Spleen (tissue), 11 donors: ENCODE measurements at regions not wholly inside any gene's neighbourhood (a gene's known extent, or its start where the extent isn't known, plus 50 kb on each side); places are given as distances from the start of the nearest gene placed in this dataset.

ENCODE experiments used
- DNase-seq: peaks from one replicate; pipeline ENCODE4 v3.0.0-alpha.2; 2020
- H3K27ac ChIP-seq, 8 donors: fragments of 200-600 bp; sonication (generic) in 7 of 8; 1 replicate in 4 of 8; 2 replicates in 4 of 8; pipeline versions ENCODE4 v1.5.0 to v1.8.0; 2016 to 2021; ENCODE audit warnings: inconsistent platforms in 4 of 8, mild to moderate bottlenecking in 4 of 8, moderate library complexity in 1 of 8
- H3K27me3 ChIP-seq, 7 donors: fragments of 200-600 bp; sonication (generic) in 6 of 7; replicated peaks in 1 of 7; 1 replicate in 4 of 7; 2 replicates in 3 of 7; pipeline versions ENCODE4 v1.5.0 to v1.8.0; 2016 to 2021; ENCODE audit warnings: inconsistent platforms in 3 of 7, mild to moderate bottlenecking in 1 of 7
- H3K36me3 ChIP-seq, 6 donors: fragments of 200-600 bp; sonication (generic) in 5 of 6; 1 replicate in 4 of 6; 2 replicates in 2 of 6; pipeline versions ENCODE4 v1.5.0 to v1.8.0; 2016 to 2021; ENCODE audit warnings: inconsistent platforms in 2 of 6
- H3K4me1 ChIP-seq, 6 donors: fragments of 200-600 bp; sonication (generic) in 5 of 6; 1 replicate in 3 of 6; 2 replicates in 3 of 6; pipeline versions ENCODE4 v1.5.0 to v1.8.0; 2016 to 2021; ENCODE audit warnings: inconsistent platforms in 3 of 6
- H3K4me3 ChIP-seq, 8 donors: fragments of 200-600 bp; sonication (generic) in 7 of 8; 1 replicate in 4 of 8; 2 replicates in 4 of 8; pipeline versions ENCODE4 v1.5.0 to v1.8.0; 2016 to 2021; ENCODE audit warnings: inconsistent platforms in 4 of 8, mild to moderate bottlenecking in 4 of 8, moderate library complexity in 2 of 8
- H3K9me3 ChIP-seq, 8 donors: fragments of 200-600 bp; sonication (generic) in 7 of 8; 1 replicate in 4 of 8; 2 replicates in 4 of 8; pipeline versions ENCODE4 v1.5.0 to v1.8.0; 2016 to 2021; ENCODE audit warnings: inconsistent platforms in 4 of 8
- POLR2A ChIP-seq, 3 donors: fragments of 450-650 bp; IDR thresholded peaks; one replicate each; pipeline ENCODE4 v1.5.1; 2017; ENCODE audit warnings: antibody characterized with exemption in 3 of 3, mild to moderate bottlenecking in 1 of 3
- POLR2AphosphoS5 ChIP-seq, 3 donors: sonication (generic); formaldehyde crosslinking; IDR thresholded peaks; one replicate each; pipeline ENCODE4 v1.5.1; 2017; ENCODE audit warnings: antibody characterized with exemption in 3 of 3
- WGBS, 5 donors: extraction: QIAGEN DNeasy Blood & Tissue Kit in 3 of 5; methylation state at CpG; one replicate each; pipeline versions ENCODE4 v1.1.5 to v1.1.7; 2013 to 2018; 5-methylcytosine and 5-hydroxymethylcytosine counted together
- intact Hi-C: fragments of 100-400 bp; cut with DNase I; formaldehyde crosslinking; loops from one replicate; pipeline ENCODE4 v1.15.0; 2023; ENCODE audit warnings: low total_unique reads
- TF ChIP-seq, protein P1 (sequence below), 11 experiments: fragments of 200-600 bp in 7 of 11; fragments of 450-650 bp in 4 of 11; sonication (generic) in 4 of 11; IDR thresholded peaks in 8 of 11; conservative IDR thresholded peaks in 3 of 11; 1 replicate in 7 of 11; 2 replicates in 4 of 11; pipeline versions ENCODE4 v1.4.0 to v1.8.0; 2016 to 2021; ENCODE audit warnings: antibody characterized with exemption in 11 of 11, inconsistent platforms in 4 of 11, mild to moderate bottlenecking in 1 of 11
- donor health status: healthy with polysubstance abuse.
- donor health status: DM: no; HTN: no; CAD: no; lungs with moderate emphysema.
- donor health status: DM: no; HTN: no; CAD: no.
- donor health status: Bipolar disorder and iron deficiency.
- donor health status: healthy.
- donor health status: DM: no; HTN: no; CAD: no.
- donor health status: DM: yes; HTN: yes; CAD: no.

DNA sequence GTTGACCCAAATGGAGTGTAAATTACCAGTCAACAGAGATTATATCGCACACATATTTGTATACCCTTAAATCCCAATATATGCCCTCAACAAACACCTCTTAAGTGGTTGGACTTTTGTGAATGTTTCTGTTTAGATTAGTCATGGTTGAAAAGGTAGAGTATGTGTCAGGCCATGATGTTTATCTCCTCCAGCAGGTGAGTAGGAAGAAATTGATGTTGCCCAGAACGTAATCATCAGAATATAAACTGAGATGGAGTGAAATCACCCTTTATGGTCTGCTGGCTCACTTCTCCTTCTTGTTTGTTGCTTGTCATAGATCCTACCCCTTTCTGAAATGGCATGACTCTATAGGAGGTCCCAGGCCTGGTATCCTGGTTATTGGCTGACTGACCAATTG lies 431.8 kb downstream of the ETS1 start:
- 86 to 94% (median 92%) methylated on average over 2 of the region's 2 CpGs for WGBS, 5 donors
- Histone ChIP-seq H3K36me3 (no peaks in the 10 kb centered on the region), H3K4me1 (peaks cover 0 to 28% (median 10%) of the 10 kb centered on the region in 6 donors), H3K27ac (no peak overlapping the region), H3K9me3 (no peaks in the 10 kb centered on the region), H3K27me3 (no peaks in the 10 kb centered on the region), H3K4me3 (no peak overlapping the region)
- TF ChIP-seq, protein P1, sequence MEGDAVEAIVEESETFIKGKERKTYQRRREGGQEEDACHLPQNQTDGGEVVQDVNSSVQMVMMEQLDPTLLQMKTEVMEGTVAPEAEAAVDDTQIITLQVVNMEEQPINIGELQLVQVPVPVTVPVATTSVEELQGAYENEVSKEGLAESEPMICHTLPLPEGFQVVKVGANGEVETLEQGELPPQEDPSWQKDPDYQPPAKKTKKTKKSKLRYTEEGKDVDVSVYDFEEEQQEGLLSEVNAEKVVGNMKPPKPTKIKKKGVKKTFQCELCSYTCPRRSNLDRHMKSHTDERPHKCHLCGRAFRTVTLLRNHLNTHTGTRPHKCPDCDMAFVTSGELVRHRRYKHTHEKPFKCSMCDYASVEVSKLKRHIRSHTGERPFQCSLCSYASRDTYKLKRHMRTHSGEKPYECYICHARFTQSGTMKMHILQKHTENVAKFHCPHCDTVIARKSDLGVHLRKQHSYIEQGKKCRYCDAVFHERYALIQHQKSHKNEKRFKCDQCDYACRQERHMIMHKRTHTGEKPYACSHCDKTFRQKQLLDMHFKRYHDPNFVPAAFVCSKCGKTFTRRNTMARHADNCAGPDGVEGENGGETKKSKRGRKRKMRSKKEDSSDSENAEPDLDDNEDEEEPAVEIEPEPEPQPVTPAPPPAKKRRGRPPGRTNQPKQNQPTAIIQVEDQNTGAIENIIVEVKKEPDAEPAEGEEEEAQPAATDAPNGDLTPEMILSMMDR (IDR thresholded peaks at IDR 0.05 in 8 of 11, conservative IDR thresholded peaks at IDR 0.05 in 3 of 11): no peak
- TF ChIP-seq POLR2AphosphoS5 (IDR thresholded peaks at IDR 0.05): no peak
- no peak for TF ChIP-seq POLR2A (IDR thresholded peaks at IDR 0.05)
- DNase-seq: no peak
- intact Hi-C loops: loop anchor here (5.0 kb wide), 1 partner anchor 123 kb away; no protein-coding TSS in a partner anchor

DNA sequence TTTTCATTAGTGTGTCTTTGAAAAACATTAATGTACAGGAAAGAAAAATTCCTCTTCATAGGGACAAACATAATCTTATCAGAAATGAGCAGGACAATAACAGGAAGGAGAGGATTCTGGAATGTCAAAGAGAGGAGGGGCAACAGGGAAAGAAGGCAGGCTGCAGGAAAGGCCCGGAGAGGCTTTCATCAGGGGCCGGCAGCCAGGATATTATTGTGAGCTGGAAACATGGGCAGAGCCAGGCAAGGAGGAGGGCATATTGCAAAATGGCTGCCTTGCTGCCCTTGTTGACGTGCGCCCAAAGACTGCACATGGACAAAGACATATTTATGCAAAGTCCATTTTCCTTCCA lies 433.7 kb downstream of the ETS1 start:
- Histone ChIP-seq H3K27me3 (no peaks in the 10 kb centered on the region), H3K27ac (peak overlapping the region in 7 of 8 donors; percentile 45 to 78 (median 71)), H3K4me1 (peaks cover 0 to 23% (median 7%) of the 10 kb centered on the region in 6 donors), H3K9me3 (no peaks in the 10 kb centered on the region), H3K4me3 (no peak overlapping the region), H3K36me3 (no peaks in the 10 kb centered on the region)
- intact Hi-C loops: no loop called here
- TF ChIP-seq, protein P1 (IDR thresholded peaks at IDR 0.05 in 8 of 11, conservative IDR thresholded peaks at IDR 0.05 in 3 of 11): no peak
- peak in 2 of 3 donors; percentile 16 to 54 for TF ChIP-seq POLR2AphosphoS5 (IDR thresholded peaks at IDR 0.05)
- DNase-seq: no peak
- WGBS, 5 donors: 60 to 88% (median 72%) methylated on average over 4 of the region's 4 CpGs

- 73 to 82% (median 76%) methylated on average over 6 of the region's 6 CpGs for WGBS, 5 donors
Observed at GRCh38 chr11:128152796-128153696, 434.3 kb downstream of the ETS1 start.

DNA sequence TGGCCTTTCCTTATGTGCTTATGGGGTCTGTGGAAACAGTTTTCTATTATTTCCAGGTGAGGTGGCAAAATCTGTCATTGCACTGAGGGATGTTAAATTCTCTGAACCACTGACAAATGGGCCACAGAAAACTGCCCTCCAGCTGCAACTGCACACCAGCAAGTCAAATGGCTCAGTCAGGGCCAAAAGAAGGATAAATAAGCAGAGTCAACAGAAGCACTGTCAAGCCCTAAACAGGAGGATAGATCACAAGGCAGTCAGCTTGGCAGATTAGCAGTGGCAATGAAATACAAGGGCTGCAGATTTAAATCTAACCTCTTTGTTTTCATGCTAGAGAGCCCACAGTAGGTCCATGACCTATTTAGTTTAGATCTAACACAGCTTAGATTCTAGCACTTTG lies 435.6 kb downstream of the ETS1 start:
- H3K27ac ChIP-seq: no peak overlapping the region
- no peak overlapping the region for H3K4me3 ChIP-seq
- no peak for DNase-seq
- TF ChIP-seq POLR2AphosphoS5 (IDR thresholded peaks at IDR 0.05) (no peak), POLR2A (IDR thresholded peaks at IDR 0.05) (no peak)
- TF ChIP-seq, protein P1 (IDR thresholded peaks at IDR 0.05 in 8 of 11, conservative IDR thresholded peaks at IDR 0.05 in 3 of 11): no peak
- H3K36me3 ChIP-seq: no peaks in the 10 kb centered on the region
- intact Hi-C loops: no loop called here
- no peaks in the 10 kb centered on the region for H3K27me3 ChIP-seq
- H3K9me3 ChIP-seq: no peaks in the 10 kb centered on the region
- H3K4me1 ChIP-seq: peaks cover 0 to 23% (median 5%) of the 10 kb centered on the region in 6 donors

More at GRCh38 chr11:128152796-128153696, 434.3 kb downstream of the ETS1 start:
- H3K27ac ChIP-seq: peak overlapping the region in 6 of 8 donors; percentile 58 to 78 (median 72)
- intact Hi-C loops: no loop called here
- DNase-seq: no peak
- no peak overlapping the region for H3K4me3 ChIP-seq
- H3K36me3 ChIP-seq: no peaks in the 10 kb centered on the region
- no peaks in the 10 kb centered on the region for H3K9me3 ChIP-seq
- peaks cover 0 to 19% (median 7%) of the 10 kb centered on the region in 6 donors for H3K4me1 ChIP-seq
- TF ChIP-seq, protein P1 (IDR thresholded peaks at IDR 0.05 in 8 of 11, conservative IDR thresholded peaks at IDR 0.05 in 3 of 11): no peak
- TF ChIP-seq POLR2A (IDR thresholded peaks at IDR 0.05) (no peak), POLR2AphosphoS5 (IDR thresholded peaks at IDR 0.05) (no peak)
- no peaks in the 10 kb centered on the region for H3K27me3 ChIP-seq
